ENCODE measurements at regions not wholly inside any gene's neighbourhood (a gene's known extent, or its start where the extent isn't known, plus 50 kb on each side); places are given as distances from the start of the nearest gene placed in this dataset.

DNA sequence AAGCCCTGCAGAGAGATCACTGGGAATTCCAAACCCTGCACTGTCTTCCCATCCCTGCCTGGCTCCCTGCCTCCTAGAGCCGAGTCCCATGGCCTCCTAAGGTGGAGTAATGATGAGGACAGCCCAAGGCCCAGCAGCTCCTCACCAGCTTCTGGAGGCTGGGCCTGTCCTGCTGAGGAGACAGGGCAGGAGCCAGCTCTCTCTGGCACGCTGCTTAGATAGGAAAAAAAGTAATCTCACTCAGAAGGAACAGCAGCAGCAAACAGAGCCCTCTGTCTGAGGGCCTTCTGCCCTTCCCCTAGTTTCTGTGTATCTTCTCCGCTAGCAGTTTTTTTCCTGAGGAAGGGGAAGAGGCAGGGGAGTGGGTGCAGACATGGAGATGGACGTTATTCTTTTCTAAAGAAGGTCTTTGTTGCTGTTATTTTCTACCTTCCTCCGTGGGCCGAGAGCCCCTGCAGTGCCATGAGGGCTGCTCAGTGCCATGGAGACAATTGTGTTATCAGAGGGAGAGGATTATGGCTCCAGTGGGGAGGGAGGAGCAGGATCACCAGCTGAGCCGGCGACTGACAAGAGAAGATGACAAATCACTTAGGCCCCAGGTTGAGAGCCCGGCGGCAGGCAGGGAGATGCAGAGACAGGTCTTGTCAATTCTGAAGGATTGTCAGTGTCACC is 315.3 kb downstream of the BUD13 start:
- TF ChIP-seq, protein P1, sequence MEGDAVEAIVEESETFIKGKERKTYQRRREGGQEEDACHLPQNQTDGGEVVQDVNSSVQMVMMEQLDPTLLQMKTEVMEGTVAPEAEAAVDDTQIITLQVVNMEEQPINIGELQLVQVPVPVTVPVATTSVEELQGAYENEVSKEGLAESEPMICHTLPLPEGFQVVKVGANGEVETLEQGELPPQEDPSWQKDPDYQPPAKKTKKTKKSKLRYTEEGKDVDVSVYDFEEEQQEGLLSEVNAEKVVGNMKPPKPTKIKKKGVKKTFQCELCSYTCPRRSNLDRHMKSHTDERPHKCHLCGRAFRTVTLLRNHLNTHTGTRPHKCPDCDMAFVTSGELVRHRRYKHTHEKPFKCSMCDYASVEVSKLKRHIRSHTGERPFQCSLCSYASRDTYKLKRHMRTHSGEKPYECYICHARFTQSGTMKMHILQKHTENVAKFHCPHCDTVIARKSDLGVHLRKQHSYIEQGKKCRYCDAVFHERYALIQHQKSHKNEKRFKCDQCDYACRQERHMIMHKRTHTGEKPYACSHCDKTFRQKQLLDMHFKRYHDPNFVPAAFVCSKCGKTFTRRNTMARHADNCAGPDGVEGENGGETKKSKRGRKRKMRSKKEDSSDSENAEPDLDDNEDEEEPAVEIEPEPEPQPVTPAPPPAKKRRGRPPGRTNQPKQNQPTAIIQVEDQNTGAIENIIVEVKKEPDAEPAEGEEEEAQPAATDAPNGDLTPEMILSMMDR (IDR thresholded peaks at IDR 0.05 in 4 of 5, conservative IDR thresholded peaks at IDR 0.05 in 1 of 5) = no peak
- TF ChIP-seq POLR2A (IDR thresholded peaks at IDR 0.05) = no peak

Measured in gastrocnemius medialis (tissue), 4 donors.